ENCODE measurements at regions not wholly inside any gene's neighbourhood (a gene's known extent, or its start where the extent isn't known, plus 50 kb on each side); places are given as distances from the start of the nearest gene placed in this dataset.
"Not testable (repeated sequence)": the region's sequence is repeated elsewhere in the genome, so short reads cannot be mapped to it uniquely, and the experiment has no call there.

DNA sequence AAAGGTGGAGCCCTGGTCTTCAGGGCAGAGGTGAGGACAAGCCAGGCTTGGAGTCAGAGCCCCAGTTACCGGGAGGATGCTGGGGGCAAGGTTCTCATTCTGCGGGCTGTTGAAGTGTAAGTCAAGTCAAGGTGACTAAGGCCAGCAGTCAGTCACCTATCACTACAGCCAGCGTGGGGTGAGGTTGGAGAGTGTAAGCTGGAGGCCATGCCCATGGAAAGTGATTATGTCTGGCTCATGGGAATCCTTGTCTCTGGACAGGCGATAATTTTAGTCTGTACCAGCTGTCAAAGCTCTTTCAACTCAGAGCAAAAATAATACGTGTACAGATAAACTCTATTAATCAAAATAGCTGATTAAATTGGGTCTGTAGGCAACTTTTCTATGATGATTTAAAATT, 143.1 kb downstream of the NR2F2 start:
- no peaks in the 10 kb centered on the region for H3K9me3 Mint-ChIP-seq (ENCODE audit: unreplicated experiment)

GRCh38 chr15:96474231-96474664, 143.7 kb downstream of the NR2F2 start:
- no peaks in the 10 kb centered on the region for H3K36me3 Mint-ChIP-seq (ENCODE audit: unreplicated experiment)
- H3K4me1 Mint-ChIP-seq (ENCODE audit: unreplicated experiment): no peaks in the 10 kb centered on the region
- peaks cover 17% of the 10 kb centered on the region for H3K27me3 Mint-ChIP-seq (ENCODE audit: unreplicated experiment)
- H3K9me3 Mint-ChIP-seq (ENCODE audit: unreplicated experiment): no peaks in the 10 kb centered on the region
- no peak for DNase-seq (ENCODE audit: extremely low spot score, unreplicated experiment)
- no peak overlapping the region for H3K27ac Mint-ChIP-seq (ENCODE audit: unreplicated experiment)
- no peak overlapping the region for H3K4me3 Mint-ChIP-seq (ENCODE audit: unreplicated experiment)
- TF ChIP-seq, protein P1, sequence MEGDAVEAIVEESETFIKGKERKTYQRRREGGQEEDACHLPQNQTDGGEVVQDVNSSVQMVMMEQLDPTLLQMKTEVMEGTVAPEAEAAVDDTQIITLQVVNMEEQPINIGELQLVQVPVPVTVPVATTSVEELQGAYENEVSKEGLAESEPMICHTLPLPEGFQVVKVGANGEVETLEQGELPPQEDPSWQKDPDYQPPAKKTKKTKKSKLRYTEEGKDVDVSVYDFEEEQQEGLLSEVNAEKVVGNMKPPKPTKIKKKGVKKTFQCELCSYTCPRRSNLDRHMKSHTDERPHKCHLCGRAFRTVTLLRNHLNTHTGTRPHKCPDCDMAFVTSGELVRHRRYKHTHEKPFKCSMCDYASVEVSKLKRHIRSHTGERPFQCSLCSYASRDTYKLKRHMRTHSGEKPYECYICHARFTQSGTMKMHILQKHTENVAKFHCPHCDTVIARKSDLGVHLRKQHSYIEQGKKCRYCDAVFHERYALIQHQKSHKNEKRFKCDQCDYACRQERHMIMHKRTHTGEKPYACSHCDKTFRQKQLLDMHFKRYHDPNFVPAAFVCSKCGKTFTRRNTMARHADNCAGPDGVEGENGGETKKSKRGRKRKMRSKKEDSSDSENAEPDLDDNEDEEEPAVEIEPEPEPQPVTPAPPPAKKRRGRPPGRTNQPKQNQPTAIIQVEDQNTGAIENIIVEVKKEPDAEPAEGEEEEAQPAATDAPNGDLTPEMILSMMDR (IDR thresholded peaks at IDR 0.05): no peak

More for the DNA sequence above, 143.1 kb downstream of the NR2F2 start:
- no peak for DNase-seq (ENCODE audit: extremely low spot score, unreplicated experiment)
- H3K4me1 Mint-ChIP-seq (ENCODE audit: unreplicated experiment): no peaks in the 10 kb centered on the region
- TF ChIP-seq, protein P1 (IDR thresholded peaks at IDR 0.05): no peak
- peaks cover 24% of the 10 kb centered on the region for H3K27me3 Mint-ChIP-seq (ENCODE audit: unreplicated experiment)
- no peak overlapping the region for H3K27ac Mint-ChIP-seq (ENCODE audit: unreplicated experiment)
- no peaks in the 10 kb centered on the region for H3K36me3 Mint-ChIP-seq (ENCODE audit: unreplicated experiment)
- no peak overlapping the region for H3K4me3 Mint-ChIP-seq (ENCODE audit: unreplicated experiment)

DNA sequence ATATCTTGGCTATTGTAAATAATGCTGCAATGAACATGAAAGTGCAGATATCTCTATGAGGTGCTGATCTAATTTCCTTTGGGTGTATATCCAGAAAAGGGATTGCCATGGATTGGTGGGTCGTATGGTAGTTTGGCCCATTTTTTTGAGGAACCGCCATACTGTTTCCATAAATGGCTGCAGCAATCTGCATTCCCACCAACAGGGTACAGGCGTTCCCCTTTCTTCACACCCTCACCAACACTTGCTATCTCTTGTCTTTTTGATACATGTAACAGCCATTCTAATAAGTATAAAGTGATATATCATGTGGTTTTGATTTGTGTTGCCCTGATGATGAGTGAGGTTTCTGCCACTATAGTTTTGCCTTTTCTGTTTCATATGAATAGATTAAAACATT, 146.7 kb downstream of the NR2F2 start:
- H3K36me3 Mint-ChIP-seq (ENCODE audit: unreplicated experiment): no peaks in the 10 kb centered on the region
- H3K27me3 Mint-ChIP-seq (ENCODE audit: unreplicated experiment): peaks cover 5% of the 10 kb centered on the region
- H3K27ac Mint-ChIP-seq (ENCODE audit: unreplicated experiment): no peak overlapping the region
- H3K4me3 Mint-ChIP-seq (ENCODE audit: unreplicated experiment): no peak overlapping the region
- DNase-seq (ENCODE audit: extremely low spot score, unreplicated experiment): no peak
- no peaks in the 10 kb centered on the region for H3K9me3 Mint-ChIP-seq (ENCODE audit: unreplicated experiment)
- TF ChIP-seq, protein P1 (IDR thresholded peaks at IDR 0.05): no peak
- H3K4me1 Mint-ChIP-seq (ENCODE audit: unreplicated experiment): no peaks in the 10 kb centered on the region

DNA sequence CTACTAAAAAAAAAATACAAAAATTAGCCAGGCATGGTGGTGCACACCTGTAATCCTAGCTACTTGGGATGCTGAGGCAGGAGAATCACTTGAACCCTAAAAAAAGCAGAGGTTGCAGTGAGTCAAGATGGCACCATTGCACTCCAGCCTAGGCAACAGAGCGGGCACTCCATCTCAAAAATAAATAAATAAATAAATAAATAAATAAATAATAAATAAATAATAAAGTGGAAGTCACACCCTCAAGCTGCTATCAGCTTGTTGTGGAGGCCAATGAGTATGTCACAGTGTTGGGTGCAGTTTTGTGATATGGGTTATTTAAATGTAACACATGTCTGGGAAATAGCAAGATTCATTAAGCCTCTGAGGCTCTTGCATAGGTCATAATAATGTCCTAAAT, 153.9 kb downstream of the NR2F2 start:
- H3K9me3 Mint-ChIP-seq (ENCODE audit: unreplicated experiment); H3K27me3 Mint-ChIP-seq (ENCODE audit: unreplicated experiment); H3K4me3 Mint-ChIP-seq (ENCODE audit: unreplicated experiment); H3K36me3 Mint-ChIP-seq (ENCODE audit: unreplicated experiment); H3K27ac Mint-ChIP-seq (ENCODE audit: unreplicated experiment); DNase-seq (ENCODE audit: extremely low spot score, unreplicated experiment); H3K4me1 Mint-ChIP-seq (ENCODE audit: unreplicated experiment): not testable (repeated sequence)

DNA sequence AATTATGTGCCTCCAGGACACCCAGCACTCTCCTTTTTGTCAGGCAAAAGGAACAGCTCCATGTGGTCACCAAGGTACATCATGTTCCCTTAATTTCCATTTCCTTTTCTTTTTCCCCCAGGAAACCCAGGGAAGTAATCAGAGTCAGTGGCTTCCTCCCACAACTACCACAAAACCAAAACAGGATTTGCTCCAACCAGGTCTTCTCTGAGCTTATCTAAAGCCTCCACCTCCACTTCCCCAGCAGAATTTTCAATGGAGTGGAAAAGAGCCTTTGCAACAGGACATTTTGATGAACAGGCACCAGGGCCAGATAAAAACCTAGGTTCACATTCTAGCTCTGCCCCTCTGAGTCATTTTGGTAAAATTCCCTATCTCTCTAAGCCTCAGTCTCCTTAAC, 154.3 kb downstream of the NR2F2 start:
- Mint-ChIP-seq H3K4me1 (ENCODE audit: unreplicated experiment) (no peaks in the 10 kb centered on the region), H3K4me3 (ENCODE audit: unreplicated experiment) (no peak overlapping the region), H3K27ac (ENCODE audit: unreplicated experiment) (no peak overlapping the region), H3K9me3 (ENCODE audit: unreplicated experiment) (no peaks in the 10 kb centered on the region), H3K27me3 (ENCODE audit: unreplicated experiment) (peaks cover 6% of the 10 kb centered on the region), H3K36me3 (ENCODE audit: unreplicated experiment) (no peaks in the 10 kb centered on the region)
- TF ChIP-seq, protein P1 (IDR thresholded peaks at IDR 0.05): no peak
- DNase-seq (ENCODE audit: extremely low spot score, unreplicated experiment): no peak

GRCh38 chr15:96487245-96487644, 156.7 kb downstream of the NR2F2 start:
- TF ChIP-seq, protein P1 (IDR thresholded peaks at IDR 0.05): no peak
- Mint-ChIP-seq H3K27ac (ENCODE audit: unreplicated experiment) (no peak overlapping the region), H3K27me3 (ENCODE audit: unreplicated experiment) (peaks cover 3% of the 10 kb centered on the region), H3K36me3 (ENCODE audit: unreplicated experiment) (no peaks in the 10 kb centered on the region), H3K4me1 (ENCODE audit: unreplicated experiment) (no peaks in the 10 kb centered on the region), H3K4me3 (ENCODE audit: unreplicated experiment) (no peak overlapping the region), H3K9me3 (ENCODE audit: unreplicated experiment) (no peaks in the 10 kb centered on the region)
- no peak for DNase-seq (ENCODE audit: extremely low spot score, unreplicated experiment)

DNA sequence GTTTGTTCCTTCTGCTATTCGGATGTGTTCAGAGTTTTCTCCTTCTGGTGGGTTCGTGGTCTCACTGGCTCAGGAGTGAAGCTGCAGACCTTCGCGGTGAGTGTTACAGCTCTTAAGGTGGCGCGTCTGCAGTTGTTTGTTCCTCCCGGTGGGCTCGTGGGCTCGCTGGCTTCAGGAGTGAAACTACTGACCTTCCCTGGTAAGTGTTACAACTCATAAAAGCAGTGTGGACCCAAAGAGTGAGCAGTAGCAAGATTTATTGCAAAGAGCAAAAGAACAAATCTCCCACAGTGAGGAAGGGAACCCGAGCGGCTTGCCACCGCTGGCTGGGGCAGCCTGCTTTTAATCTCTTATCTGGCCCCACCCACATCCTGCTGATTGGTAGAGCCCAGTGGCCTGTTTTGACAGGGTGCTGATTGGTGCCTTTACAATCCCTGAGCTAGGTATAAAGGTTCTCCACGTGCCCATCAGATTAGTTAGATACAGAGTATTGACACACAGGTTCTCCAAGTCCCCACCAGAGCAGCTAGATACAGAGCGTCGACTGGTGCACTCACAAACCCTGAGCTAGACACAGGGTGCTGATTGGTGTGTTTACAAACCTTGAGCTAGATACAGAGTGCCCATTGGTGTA, 160.7 kb downstream of the NR2F2 start:
- H3K4me1 Mint-ChIP-seq (ENCODE audit: unreplicated experiment); DNase-seq (ENCODE audit: extremely low spot score, unreplicated experiment); H3K9me3 Mint-ChIP-seq (ENCODE audit: unreplicated experiment); H3K27me3 Mint-ChIP-seq (ENCODE audit: unreplicated experiment); H3K4me3 Mint-ChIP-seq (ENCODE audit: unreplicated experiment); H3K36me3 Mint-ChIP-seq (ENCODE audit: unreplicated experiment); H3K27ac Mint-ChIP-seq (ENCODE audit: unreplicated experiment): not testable (repeated sequence)

Data from osteocyte (in vitro differentiated cells).